ENCODE measurements at regions not wholly inside any gene's neighbourhood (a gene's known extent, or its start where the extent isn't known, plus 50 kb on each side); places are given as distances from the start of the nearest gene placed in this dataset.

GRCh38 chr15:96108405-96108804 lies 222.1 kb upstream of the NR2F2 start:
- TF ChIP-seq CTCF (IDR thresholded peaks at IDR 0.05; ENCODE audit: partially characterized antibody, unreplicated experiment): no peak

GRCh38 chr15:96109820-96110219 lies 220.7 kb upstream of the NR2F2 start:
- no peak overlapping the region for H3K4me3 Mint-ChIP-seq (ENCODE audit: unreplicated experiment)
- no peaks in the 10 kb centered on the region for H3K27me3 Mint-ChIP-seq (ENCODE audit: unreplicated experiment)
- H3K9me3 Mint-ChIP-seq (ENCODE audit: unreplicated experiment): no peaks in the 10 kb centered on the region
- no peak overlapping the region for H3K27ac Mint-ChIP-seq (ENCODE audit: unreplicated experiment)
- H3K36me3 Mint-ChIP-seq (ENCODE audit: unreplicated experiment): no peaks in the 10 kb centered on the region
- no peak for DNase-seq
- peaks cover 2% of the 10 kb centered on the region for H3K4me1 Mint-ChIP-seq (ENCODE audit: low read depth, unreplicated experiment)
- TF ChIP-seq CTCF (IDR thresholded peaks at IDR 0.05; ENCODE audit: partially characterized antibody, unreplicated experiment): no peak

More at GRCh38 chr15:96108405-96108804, 222.1 kb upstream of the NR2F2 start:
- no peaks in the 10 kb centered on the region for H3K9me3 Mint-ChIP-seq (ENCODE audit: unreplicated experiment)
- DNase-seq: no peak
- H3K4me3 Mint-ChIP-seq (ENCODE audit: unreplicated experiment): no peak overlapping the region
- H3K27ac Mint-ChIP-seq (ENCODE audit: unreplicated experiment): no peak overlapping the region
- H3K27me3 Mint-ChIP-seq (ENCODE audit: unreplicated experiment): no peaks in the 10 kb centered on the region
- no peaks in the 10 kb centered on the region for H3K36me3 Mint-ChIP-seq (ENCODE audit: unreplicated experiment)
- peaks cover 2% of the 10 kb centered on the region for H3K4me1 Mint-ChIP-seq (ENCODE audit: low read depth, unreplicated experiment)

DNA sequence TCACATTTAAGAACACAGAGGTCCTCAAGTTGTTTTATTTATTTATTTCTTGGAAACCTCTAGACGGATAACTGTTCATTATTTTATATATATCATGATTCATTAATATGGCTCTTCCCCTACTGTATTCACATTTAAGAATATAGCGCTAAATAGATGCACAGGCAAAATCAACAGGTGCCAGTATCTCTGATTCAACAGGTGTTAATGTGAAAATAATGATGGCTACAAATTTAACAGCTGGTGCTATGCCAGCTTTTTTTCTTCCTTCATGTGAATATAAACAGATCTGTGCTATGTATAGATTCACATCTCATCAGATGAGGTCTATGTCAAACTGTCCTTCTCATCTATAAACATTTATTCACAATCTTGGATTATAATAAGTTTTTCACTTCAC lies 218.5 kb upstream of the NR2F2 start:
- Mint-ChIP-seq H3K36me3 (ENCODE audit: unreplicated experiment) (no peaks in the 10 kb centered on the region), H3K4me1 (ENCODE audit: low read depth, unreplicated experiment) (no peaks in the 10 kb centered on the region), H3K27me3 (ENCODE audit: unreplicated experiment) (no peaks in the 10 kb centered on the region), H3K4me3 (ENCODE audit: unreplicated experiment) (no peak overlapping the region), H3K27ac (ENCODE audit: unreplicated experiment) (no peak overlapping the region), H3K9me3 (ENCODE audit: unreplicated experiment) (no peaks in the 10 kb centered on the region)
- TF ChIP-seq CTCF (IDR thresholded peaks at IDR 0.05; ENCODE audit: partially characterized antibody, unreplicated experiment): no peak
- no peak for DNase-seq

- no peak for DNase-seq
- no peaks in the 10 kb centered on the region for H3K27me3 Mint-ChIP-seq (ENCODE audit: unreplicated experiment)
- H3K9me3 Mint-ChIP-seq (ENCODE audit: unreplicated experiment): no peaks in the 10 kb centered on the region
- no peaks in the 10 kb centered on the region for H3K36me3 Mint-ChIP-seq (ENCODE audit: unreplicated experiment)
- H3K4me1 Mint-ChIP-seq (ENCODE audit: low read depth, unreplicated experiment): no peaks in the 10 kb centered on the region
- TF ChIP-seq CTCF (IDR thresholded peaks at IDR 0.05; ENCODE audit: partially characterized antibody, unreplicated experiment): no peak
- H3K4me3 Mint-ChIP-seq (ENCODE audit: unreplicated experiment): no peak overlapping the region
- no peak overlapping the region for H3K27ac Mint-ChIP-seq (ENCODE audit: unreplicated experiment)
These were observed 214.9 kb upstream of the NR2F2 start for GRCh38 chr15:96115642-96116041.

- Mint-ChIP-seq H3K4me3 (ENCODE audit: unreplicated experiment) (no peak overlapping the region), H3K27ac (ENCODE audit: unreplicated experiment) (no peak overlapping the region), H3K36me3 (ENCODE audit: unreplicated experiment) (no peaks in the 10 kb centered on the region), H3K4me1 (ENCODE audit: low read depth, unreplicated experiment) (no peaks in the 10 kb centered on the region), H3K9me3 (ENCODE audit: unreplicated experiment) (no peaks in the 10 kb centered on the region), H3K27me3 (ENCODE audit: unreplicated experiment) (no peaks in the 10 kb centered on the region)
- TF ChIP-seq CTCF (IDR thresholded peaks at IDR 0.05; ENCODE audit: partially characterized antibody, unreplicated experiment): no peak
- no peak for DNase-seq
These were observed 213.2 kb upstream of the NR2F2 start for GRCh38 chr15:96117270-96117669.

All from glutamatergic neuron (in vitro differentiated cells).